Fibroblast of upper back skin (primary cell): ENCODE measurements at regions not wholly inside any gene's neighbourhood (a gene's known extent, or its start where the extent isn't known, plus 50 kb on each side); places are given as distances from the start of the nearest gene placed in this dataset.
"Not testable (repeated sequence)": the region's sequence is repeated elsewhere in the genome, so short reads cannot be mapped to it uniquely, and the experiment has no call there.

ENCODE experiments used
- DNase-seq: peaks from one replicate; pipeline ENCODE4 v3.0.0-alpha.2; 2013

DNA sequence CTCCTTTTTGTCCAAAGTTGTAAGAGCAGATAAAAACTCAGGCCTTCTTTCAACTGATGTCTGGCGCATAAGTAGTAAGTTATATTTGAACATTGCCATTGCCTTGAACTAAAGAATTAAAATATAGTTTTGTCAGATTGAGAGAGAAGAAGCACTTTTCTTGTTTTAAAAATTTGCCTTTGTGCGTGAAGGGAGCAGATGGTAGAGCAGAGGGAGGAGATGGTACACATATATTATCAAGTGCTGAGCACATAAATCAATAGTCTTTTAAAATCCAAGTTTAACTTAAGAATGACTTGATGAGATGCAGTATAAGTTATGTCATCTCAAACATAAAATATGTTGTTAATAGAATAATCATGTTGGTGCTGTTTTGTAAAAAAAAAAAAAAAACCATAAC lies 504.6 kb upstream of the KLHL1 start:
- DNase-seq: no peak

DNA sequence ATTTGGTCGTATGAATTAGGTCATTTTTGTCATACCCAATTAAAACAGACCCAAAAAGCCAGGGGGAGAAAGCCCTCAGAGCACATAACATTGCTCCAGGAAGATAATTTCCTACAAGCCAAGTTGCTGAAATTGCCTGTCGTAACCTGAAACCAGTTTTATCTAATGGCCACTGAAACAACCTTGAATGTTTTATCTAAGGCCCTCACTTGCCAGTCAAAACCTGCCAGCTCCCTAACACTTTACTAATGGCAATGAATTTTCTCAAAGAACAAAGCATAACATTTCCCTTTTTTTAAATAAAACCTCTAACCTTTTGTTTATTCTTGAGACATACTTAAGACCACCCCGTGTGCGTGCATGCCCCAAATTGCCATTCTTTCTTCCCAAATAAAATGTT lies 496.2 kb upstream of the KLHL1 start:
- DNase-seq: no peak

DNA sequence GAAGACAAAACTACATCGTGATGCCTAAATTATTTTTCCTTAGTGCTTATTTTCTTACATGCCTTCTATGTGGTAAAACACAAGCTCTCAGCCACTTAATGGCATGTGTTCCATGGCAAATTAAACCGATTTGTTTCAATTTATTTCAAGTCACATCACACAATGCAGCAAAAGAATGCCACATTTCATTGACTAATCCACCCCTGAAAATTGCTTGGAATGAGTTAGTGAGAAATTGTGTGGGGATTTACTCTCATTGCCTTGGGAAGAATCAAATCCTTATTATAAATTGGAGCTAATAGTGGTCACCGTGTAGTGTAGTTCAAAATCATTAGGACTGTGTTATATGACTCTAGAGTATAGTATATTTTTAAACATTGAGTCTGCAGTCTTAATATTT lies 485.5 kb upstream of the KLHL1 start:
- no peak for DNase-seq

DNA sequence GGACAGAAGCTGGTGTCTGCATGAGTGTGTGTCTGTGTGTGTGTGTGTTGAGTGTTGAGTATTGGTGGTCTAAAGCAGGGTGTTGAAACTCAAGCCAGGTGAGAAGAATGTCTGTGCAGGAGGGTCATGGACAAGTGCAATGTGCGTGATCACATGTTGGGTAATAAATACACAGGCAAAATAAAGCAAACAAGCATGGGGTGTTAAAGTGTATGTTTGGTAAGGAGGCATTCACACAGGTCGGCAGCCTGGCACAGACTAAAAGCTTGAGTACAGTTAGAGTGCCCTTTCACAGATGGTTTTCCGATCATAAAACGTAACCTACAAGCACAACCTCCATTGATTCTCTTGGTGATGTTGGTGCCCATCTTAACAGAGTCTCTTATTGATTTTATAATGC lies 476.9 kb upstream of the KLHL1 start:
- DNase-seq: no peak

DNA sequence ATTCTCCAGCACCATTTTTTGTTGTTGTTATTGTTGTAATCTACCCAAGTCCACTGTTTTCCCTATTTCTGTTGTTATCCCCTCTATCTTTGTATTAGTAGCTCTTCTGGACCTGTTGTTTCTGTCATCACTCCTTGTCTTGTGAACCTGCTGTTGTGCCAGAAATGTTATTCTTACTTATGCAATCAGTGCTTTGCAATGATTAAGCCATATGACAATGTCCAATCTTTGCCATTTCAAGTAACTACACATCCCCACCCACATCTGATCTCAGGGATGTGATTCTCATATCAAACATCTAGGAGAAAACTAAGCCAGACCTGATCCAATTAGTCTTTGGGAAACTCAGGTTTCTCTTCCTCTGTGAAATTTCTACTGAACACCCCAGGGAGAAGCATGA lies 472.6 kb upstream of the KLHL1 start:
- no peak for DNase-seq

DNA sequence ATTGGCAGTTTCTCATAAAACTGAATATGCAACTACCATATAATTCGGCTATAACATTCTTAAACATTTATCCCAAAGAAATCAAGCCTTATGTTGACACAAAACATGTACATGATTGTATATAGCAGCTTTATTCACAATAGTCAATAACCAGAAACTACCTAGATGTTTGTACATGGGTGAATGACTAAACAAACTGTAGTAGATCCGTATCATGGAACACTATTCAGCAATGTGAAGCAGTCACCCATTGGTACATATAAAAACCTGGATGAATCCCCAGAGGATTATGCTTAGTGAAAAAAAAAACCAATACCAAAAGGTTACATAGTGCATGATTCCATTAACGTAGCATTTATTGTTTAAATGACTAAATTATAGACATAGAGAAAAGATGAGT lies 471.7 kb upstream of the KLHL1 start:
- DNase-seq: no peak

DNA sequence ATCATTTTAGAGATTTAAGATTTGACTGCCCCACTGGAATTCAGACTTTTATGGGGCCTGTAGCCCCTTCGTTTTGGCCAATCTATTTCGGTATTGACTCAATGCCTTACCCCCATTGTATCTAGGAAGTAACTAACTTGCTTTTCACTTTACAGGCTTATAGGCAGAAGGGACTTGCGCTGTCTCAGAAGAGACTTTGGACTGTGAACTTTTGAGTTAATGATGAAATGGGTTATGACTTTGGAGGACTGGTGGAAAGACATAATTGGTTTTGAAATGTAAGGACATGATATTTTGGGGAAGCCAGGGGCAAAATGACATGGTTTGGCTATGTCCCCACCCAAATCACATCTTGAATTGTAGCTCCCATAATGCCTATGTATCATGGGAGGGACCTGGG lies 463.0 kb upstream of the KLHL1 start:
- DNase-seq: no peak

DNA sequence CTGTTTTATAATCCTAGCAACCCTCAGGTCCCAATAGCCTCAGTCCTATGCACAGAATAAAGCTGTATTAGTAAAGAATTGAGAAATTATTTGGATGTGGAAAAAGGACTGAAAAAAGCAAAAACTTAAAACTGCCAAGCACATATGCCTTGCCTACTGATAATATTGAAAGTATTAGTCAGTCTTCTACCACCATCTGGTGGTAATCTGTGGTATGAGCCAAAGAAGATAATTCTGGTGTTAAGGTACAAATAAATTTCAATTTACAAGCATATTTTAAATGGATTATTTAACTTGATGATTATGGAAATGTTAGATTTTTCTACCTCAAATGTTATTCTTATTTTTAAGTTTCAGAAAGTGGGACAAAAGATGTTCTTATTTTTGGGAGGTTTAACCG lies 460.3 kb upstream of the KLHL1 start:
- peak; percentile 30 for DNase-seq

DNA sequence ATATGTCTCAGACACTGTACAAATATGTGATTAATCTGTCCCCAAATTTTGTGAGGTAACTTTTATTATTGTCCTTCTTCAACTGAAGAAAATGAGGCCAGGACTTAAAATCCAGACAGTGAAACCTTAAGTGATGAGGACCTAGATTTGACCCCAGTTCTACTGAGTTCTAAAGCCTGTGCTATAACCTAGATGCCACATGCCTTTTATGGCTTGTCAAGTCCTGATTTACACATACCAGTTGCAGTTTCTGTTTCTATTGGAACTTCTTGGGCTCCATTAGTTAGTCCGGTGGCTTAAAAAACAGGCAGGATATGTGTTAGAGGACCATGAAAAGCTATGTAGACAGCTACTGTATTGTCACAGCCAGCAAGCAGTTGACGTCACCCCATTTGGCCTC lies 436.5 kb upstream of the KLHL1 start:
- DNase-seq: no peak

DNA sequence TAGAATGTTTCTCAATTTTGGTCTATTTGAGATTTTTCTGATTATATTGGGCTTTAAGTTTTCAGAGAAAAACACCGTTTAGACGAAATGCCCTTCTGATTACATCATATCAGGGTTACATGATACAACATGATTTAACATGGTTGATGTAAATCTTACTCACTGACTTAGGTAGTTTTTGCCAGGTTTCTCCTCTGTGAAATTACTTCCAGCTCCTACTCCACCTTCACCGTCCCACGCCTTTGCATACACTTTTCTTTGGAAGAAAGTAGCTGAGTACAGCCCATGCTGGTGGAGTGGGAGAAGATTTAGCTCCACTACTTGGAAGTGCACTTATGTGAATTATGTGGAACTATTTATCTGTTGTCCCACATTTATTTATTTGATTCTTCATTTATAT lies 433.2 kb upstream of the KLHL1 start:
- no peak for DNase-seq

DNA sequence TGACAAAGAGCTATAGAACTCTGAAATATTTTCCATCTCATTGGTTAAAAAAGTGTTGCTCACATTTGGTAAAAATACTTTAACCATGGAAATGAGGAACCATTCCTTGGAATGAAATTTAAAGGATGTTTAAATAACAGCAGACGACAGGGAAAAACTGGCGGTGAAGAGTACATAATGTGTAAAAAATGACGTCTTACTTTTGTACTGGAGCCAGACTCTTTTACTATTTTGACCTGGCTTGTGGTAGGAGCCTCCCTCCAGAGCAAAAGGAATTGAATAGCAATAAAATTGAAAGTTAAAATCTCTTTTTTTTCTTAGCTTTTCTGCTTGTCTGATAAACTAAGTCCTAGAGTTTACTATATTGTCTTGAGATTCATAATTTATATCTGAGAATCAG lies 426.2 kb upstream of the KLHL1 start:
- DNase-seq: no peak

DNA sequence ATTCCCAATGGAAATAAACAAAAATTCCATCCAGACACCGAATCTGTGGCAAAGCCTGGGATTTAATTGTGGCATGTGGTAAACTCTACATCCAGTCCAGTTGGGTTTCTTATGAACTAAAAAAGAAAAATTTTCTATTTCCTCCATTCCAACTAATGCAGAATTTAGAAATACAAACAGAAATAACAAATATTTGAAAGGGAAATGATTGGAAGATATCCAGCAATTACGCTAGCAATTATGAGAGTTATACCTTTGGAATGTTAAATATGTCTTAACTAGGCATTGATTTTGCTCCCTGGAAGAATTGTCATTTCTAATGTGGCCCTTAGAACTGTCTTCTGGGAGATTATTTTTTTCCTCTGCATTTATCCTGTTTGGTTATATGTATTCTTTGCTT lies 421.4 kb upstream of the KLHL1 start:
- no peak for DNase-seq

DNA sequence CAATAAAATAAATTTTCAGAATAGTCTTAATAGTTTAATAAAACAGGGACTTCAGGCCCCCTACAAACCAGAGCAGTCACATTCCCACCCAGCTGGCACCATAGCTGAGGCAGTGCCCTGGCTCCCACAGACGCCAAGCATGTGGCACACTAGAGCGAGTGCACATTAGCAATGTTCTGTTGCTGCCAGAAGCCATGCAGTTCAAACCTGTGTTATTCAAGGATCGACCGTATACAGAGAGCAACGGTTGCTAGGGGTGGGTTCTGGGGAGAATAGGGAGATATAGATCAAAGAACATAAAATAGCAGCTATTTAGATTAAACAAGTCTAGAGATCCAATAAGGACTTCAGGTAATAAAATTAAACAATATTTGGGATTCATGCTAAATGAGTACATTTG lies 419.3 kb upstream of the KLHL1 start:
- no peak for DNase-seq

DNA sequence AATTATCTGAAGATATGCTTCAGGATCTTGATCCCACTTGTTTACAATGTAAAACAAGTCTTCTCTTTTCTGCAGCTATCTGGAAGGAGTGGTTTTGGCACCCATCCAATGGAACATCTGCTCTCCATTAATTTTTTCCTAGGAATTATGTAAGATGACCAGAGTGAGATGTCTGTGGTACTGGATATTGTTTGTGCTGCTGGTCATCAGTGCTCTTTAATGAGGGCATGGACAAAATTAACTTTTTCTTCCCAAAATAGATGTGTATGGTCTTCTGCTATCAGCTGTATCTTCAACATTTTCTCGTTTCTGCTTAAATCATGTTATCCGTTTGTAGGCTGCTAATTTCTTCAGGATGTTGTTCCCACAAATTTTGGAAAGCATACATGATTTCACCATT lies 415.4 kb upstream of the KLHL1 start:
- peak; percentile 1 for DNase-seq

DNA sequence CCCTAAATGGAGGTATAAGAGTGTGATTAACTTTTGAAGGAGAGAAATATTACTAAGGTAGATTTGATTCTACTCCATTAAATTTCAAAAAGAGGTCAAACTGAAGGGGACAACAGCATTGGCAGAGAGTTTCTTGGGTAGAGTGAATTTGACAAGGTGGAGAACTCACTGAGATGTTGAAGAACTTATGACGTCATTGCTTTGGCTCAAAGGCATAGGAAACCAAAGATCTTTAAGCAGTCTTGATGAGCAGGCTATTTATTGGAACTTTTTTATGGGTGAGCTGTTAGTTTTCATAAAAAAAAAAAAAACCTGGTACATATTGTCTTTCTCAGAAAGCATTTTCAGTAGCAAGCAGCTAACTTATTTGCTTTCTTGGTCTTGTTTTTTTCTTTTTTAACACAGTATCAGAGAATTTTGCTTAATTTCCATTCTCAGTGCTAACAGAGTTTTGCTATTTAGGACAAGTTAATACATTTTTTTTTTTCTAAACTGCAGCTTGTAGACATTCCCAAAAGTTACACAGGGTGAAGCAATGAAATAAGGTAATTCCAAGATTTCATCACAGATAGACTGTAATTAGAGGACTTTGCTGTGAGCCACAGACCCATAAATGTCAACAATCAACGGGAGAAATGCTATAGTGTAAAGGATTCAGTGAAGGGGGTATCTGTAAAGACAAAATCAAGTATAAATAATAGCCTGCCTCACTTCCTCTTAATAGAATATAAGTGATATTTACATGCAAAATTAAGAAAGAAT lies 412.2 kb upstream of the KLHL1 start:
- DNase-seq: no peak

DNA sequence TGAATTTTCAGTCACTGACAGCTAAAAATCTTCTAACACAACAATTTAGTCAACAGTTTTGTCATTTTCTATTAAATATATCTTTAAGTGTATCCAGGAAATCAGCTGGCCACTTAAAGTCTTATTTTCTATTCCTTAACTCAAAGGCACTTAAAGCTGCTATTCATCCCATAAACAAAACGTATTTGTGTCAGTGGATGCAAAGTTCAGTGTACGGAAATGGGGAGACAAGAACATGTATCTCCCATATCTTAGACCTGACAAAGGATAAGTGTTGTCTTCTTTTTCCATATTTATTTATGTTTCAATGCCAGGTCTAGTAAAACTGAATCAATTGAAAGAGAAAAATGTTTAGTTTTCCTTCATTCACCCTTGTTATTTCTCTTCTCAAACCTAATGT lies 409.8 kb upstream of the KLHL1 start:
- DNase-seq: no peak

DNA sequence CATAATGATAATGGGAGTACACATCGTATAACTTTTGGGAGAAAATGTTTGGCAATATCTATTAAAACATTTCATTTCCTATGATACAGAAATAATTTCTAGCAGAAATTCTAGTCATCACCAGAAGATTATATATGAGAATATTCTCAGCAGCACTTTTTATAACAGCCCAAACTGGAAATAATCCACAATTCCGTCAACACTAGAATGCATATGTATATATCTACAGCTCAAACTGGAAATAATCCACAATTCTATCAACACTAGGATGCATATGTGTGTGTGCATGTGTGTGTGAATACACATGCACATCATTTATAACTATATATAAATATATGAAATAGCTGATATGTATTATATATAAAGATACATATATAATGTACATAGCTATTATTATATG lies 408.0 kb upstream of the KLHL1 start:
- no peak for DNase-seq

DNA sequence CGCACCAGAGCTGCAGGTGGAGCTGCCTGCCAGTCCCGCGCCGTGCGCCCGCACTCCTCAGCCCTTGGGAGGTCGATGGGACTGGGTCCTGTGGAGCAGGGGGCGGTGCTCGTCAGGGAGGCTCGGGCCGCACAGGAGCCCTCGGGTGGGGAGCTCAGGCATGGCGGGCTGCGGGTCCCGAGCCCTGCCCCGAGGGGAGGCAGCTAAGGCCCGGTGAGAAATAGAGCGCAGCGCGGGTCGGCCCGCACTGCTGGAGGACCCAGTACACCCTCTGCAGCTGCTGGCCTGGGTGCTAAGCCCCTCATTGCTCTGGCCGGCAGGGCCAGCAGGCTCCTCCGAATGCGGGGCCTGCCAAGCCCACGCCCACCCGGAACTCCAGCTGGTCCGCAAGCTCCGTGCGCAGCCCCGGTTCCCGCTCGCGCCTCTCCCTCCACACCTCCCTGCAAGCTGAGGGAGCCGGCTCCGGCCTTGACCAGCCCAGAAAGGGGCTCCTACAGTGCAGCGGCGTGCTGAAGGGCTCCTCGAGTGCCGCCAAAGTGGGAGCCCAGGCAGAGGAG lies 403.7 kb upstream of the KLHL1 start:
- DNase-seq: not testable (repeated sequence)

DNA sequence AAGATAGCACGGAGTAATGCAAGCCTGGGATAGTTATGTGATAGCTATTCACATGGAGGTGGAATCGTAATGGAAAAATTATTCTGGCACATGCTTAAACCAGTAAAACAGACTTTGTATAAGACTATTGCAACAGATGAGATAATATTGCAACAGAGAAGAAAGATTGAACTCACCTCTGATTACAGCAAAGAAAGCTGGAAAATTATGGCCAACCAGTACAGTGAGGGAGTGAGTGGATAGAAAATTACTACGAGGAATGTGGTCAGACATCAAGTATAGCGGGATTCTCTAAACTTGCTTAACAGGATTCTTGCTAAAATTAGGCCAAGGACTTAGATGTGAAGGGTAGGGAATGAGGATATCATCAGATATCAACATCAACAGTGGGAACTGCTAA lies 397.6 kb upstream of the KLHL1 start:
- DNase-seq: no peak

DNA sequence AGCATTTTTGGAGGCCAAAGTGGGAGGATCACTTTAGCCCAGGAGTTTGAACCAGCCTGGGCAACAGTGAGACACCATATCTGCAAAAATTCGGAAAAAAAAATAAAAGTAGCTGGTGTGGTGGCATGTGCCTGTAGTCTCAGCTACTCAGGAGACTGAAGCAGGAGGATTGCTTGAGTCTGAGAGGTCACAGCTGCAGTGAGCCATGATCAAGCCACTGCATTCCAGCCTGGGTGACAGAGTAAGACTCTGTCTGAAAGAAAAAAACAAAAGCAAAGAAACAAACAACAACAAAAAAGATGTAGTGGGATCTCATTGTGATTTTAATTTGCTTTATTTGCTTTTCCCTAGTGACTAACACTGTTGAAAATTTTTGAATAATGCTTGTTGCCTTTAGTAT lies 394.7 kb upstream of the KLHL1 start:
- no peak for DNase-seq

DNA sequence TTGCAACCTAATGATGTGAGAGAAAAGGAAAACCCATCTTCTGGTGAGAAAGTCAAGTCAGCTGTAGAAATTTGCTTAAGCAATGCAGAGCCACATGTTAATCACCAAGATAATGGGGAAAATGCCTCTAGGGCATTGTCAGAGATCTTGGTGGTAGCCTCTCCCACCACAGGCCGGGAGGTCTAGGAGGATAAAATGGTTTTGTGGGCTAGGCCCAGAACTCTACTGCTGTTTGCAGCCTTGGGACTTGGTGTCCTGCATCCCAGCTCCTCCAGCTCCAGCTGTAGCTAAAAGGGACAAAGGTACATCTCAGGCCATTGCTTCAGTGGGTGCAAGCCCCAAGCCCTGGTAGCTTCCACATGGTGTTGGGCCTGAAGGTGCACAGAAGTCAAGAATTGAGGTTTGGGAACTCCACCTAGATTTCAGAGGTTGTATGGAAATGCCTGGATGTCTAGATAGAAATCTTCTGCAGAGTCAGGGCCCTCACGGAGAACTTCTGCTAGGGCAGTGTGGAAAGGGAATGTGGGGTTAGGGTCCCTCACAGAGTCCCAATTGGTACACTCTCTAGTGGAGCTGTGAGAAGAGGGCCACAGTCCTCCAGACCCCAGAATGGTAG lies 382.2 kb upstream of the KLHL1 start:
- DNase-seq: no peak

DNA sequence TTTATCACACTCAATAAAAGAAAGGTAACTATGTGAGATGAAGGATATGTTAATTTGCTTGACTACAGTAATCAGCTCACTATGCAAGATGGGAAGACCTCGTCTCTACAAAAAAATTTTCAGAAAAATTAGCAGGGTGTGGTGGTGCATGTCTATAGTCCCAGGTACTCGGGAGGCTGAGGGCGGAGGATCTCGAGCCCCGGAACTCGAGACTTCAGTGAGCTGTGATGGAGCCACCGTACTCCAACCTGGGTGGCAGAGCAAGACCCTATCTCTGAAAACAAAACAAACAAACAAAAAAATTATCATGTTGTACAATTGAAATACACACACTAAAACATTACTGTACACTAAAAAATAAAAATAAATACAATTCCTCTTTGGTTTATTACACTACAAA lies 376.7 kb upstream of the KLHL1 start:
- no peak for DNase-seq

DNA sequence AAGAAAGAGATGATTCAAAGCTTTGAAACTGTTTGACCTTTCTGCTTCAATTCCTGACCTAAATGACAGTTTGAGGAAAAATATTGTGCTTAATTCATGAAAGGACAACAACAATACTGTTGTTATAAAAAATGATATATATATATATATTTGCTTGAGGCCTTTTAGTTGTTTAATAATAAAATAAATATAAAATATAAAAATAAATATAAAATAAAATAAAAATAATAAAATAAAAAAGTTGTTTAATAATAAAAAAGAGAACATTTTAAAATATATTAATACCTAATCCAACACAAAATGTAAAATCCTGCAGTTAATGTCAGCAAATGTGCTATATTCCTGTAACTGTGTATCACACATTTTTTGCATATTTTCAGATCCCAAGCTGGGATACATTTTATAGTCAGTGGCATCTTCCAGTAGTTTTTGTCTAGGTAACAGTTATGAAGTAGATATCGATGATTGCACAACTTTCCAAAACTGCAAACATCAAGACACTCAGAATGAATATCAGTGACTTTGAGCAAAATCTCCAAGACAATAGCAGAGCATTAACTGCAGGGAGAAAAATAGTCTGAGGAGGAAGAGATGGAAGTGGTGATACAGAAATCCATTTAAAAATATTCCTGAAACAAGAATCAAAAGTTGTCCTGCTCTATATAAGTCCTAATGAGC lies 375.5 kb upstream of the KLHL1 start:
- DNase-seq: no peak

DNA sequence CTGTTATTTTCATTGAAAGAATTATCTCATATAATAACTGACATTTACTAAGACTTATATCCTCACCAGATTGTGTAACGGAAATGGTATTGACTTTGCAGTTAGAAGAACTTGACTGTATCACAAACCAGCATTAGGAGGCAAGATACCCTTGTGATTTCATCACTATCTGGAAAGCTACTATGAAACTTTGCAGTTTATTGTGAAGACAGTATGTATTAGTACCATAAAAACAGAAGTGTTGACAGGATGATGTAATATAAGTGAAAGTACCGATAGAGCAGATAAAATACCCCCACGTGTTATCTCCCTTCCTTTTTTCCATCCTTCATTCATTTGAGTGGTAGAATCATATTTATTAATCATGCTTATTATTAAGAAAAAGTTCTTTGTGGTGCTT lies 365.7 kb upstream of the KLHL1 start:
- no peak for DNase-seq
